RWPE1 (cell line): ENCODE measurements at regions not wholly inside any gene's neighbourhood (a gene's known extent, or its start where the extent isn't known, plus 50 kb on each side); places are given as distances from the start of the nearest gene placed in this dataset.

Experiments
- CTCF ChIA-PET: fragments of 350-600 bp; sonication (Branson Sonifier 250); formaldehyde crosslinking; extraction: SDS; loops from one replicate; lab custom pipeline; 2021; lab: Yijun Ruan, JAX
- POLR2A ChIA-PET: fragments of 400-600 bp; formaldehyde crosslinking; extraction: SDS; loops from one replicate; lab custom pipeline; 2020; ENCODE audit warnings: antibody characterized with exemption; ENCODE audit not compliant: low non-redundant PET; lab: Yijun Ruan, JAX
- DNase-seq: peaks from one replicate; pipeline ENCODE4 v3.0.0; 2012; ENCODE audit warnings: low spot score
- H3K27ac ChIP-seq: fragments of 450-650 bp; 2 replicates; pipeline ENCODE4 v1.5.1; 2017
- TF ChIP-seq, protein P1 (sequence below): fragments of 450-650 bp; conservative IDR thresholded peaks from 2 replicates; pipeline ENCODE4 v1.5.1; 2017; ENCODE audit warnings: low read depth, mild to moderate bottlenecking

DNA sequence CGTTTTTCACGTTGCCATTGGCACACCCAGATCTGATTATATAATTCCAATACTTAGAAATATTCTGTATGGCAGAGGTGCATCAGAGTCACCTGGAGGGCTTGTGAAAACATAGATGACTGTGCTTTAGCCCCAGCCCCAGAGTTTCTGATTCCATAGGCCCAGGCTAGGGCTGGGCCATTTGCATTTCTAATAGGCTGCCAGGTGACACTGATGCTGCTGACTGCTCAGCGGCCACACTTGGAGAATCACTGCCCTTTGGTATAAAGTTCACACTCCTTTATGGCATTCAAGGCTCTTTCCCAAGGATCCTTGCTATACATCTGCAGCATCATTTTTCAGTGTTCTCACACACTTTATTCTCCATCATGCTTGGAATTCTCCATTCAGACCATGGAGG is 137.1 kb downstream of the AKAP11 start:
- ChIA-PET CTCF (no interaction called here), POLR2A (no interaction called here)
- TF ChIP-seq, protein P1, sequence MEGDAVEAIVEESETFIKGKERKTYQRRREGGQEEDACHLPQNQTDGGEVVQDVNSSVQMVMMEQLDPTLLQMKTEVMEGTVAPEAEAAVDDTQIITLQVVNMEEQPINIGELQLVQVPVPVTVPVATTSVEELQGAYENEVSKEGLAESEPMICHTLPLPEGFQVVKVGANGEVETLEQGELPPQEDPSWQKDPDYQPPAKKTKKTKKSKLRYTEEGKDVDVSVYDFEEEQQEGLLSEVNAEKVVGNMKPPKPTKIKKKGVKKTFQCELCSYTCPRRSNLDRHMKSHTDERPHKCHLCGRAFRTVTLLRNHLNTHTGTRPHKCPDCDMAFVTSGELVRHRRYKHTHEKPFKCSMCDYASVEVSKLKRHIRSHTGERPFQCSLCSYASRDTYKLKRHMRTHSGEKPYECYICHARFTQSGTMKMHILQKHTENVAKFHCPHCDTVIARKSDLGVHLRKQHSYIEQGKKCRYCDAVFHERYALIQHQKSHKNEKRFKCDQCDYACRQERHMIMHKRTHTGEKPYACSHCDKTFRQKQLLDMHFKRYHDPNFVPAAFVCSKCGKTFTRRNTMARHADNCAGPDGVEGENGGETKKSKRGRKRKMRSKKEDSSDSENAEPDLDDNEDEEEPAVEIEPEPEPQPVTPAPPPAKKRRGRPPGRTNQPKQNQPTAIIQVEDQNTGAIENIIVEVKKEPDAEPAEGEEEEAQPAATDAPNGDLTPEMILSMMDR: no peak
- no peak for DNase-seq
- H3K27ac ChIP-seq: no peak overlapping the region

DNA sequence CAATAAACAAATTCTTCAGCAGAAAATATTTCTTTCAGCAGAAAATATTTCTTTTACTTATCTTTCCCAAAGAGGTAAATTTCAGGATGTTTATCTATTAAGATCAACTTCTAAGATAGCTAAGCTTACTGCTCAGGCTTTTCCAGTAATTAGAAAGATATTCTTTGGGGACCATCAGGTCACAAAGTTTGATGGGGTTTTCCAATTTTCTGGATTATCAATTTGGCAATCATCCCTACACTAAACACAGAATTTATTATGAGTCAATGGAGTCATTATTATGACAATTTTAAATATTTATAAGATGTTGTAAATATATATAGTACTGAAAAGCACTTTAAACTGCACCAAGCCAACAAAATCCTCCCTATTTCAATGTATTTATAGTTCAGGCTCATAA is 137.6 kb downstream of the AKAP11 start:
- no peak overlapping the region for H3K27ac ChIP-seq
- DNase-seq: no peak
- ChIA-PET POLR2A (no interaction called here), CTCF (no interaction called here)
- TF ChIP-seq, protein P1: no peak

DNA sequence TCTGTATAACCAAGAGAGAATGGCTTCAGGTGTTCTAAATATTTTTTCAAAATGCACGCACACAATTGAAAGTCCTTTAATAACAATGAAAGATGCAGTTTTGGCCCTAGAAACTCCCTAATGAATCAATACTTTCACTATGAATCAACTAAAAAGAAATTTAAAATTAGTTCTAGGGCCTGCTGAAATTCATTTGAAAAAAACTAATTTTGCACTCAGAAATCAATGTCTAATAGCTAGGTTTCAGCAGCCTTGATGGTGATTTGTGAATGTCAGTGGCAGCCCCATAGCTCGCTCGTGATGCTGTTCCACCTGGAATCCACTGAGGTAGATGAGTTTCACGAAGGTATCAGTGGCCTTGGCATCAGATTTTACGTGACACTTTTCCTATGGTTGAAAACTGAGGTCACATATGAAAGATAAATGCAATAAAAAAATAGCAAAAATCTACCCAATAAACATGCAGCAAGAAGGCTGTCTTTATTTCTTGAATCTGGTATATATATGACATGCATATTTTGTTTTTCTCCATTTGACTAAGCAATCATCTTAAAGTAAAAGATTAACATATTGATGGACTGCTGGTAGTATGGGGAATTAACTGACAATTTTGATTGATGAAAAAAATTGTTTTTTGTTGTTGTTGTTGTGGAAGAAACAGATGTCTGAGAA is 141.0 kb downstream of the AKAP11 start:
- TF ChIP-seq, protein P1: no peak
- ChIA-PET CTCF (no interaction called here), POLR2A (no interaction called here)
- H3K27ac ChIP-seq: no peak overlapping the region
- no peak for DNase-seq

DNA sequence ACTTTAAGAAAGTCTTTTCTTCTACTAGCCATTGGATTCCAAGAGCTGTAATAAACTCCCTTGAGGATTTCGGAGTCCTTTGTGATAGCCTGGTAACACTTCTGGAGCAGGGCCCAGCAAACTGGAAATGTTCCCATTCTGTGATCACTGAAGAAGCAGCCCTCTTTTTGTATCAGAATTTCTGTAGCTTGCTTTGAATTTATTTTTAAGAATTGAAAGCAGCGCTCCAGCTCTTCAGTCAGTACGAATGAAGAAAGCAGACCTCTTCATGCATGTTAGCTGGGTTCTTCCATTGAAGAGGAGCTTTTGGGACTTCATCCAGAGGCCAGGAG is 141.5 kb downstream of the AKAP11 start:
- DNase-seq: no peak
- CTCF ChIA-PET: no interaction called here
- TF ChIP-seq, protein P1: no peak
- POLR2A ChIA-PET: no interaction called here
- H3K27ac ChIP-seq: no peak overlapping the region

DNA sequence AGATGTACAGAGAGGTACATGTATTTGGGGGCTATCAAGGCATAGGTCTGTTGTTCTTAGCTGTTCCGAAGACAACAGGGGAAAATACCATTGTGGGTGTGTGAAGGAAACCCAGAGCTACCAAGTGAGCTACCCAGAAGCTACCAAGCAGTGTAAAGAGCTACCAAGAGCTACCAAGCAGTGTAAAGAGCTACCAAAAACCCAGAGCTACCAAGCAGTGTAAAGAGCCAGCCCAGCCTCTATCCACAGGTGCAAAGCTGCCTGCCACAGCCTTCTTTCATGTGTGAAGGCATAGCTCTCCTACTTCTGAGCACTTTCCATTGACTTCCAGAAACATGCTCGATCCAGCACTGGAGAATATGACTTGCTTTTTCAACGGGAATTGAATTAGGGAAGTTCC is 145.7 kb downstream of the AKAP11 start:
- H3K27ac ChIP-seq: no peak overlapping the region
- TF ChIP-seq, protein P1: no peak
- POLR2A ChIA-PET: no interaction called here
- CTCF ChIA-PET: no interaction called here
- DNase-seq: no peak

DNA sequence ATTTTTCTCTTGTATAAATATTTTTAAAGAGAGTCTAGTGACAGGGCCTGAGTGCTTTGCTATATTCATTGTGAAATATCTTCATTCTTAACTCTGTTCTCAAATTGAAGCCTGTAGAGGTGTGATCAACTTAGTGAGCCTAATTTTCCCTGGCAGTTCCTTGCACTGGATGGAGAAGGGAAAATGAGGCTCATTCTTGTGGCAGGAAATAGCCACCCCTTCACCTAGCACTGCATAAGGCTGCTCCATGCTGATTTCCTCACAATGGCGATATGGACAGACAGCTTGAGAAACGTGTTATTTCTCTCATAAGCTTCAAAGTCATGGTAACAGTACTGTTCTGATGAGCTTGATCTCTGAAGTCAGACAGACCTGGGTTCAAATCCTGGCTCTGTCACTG is 146.2 kb downstream of the AKAP11 start:
- CTCF ChIA-PET: no interaction called here
- TF ChIP-seq, protein P1: no peak
- H3K27ac ChIP-seq: no peak overlapping the region
- no peak for DNase-seq
- POLR2A ChIA-PET: no interaction called here
